ENCODE measurements at regions not wholly inside any gene's neighbourhood (a gene's known extent, or its start where the extent isn't known, plus 50 kb on each side); places are given as distances from the start of the nearest gene placed in this dataset.

GRCh38 chr15:62928242-62928999, 114.1 kb upstream of the TPM1 start:
- TF ChIP-seq ZNF274 (IDR thresholded peaks at IDR 0.05; ENCODE audit: low read depth, low read length): no peak
- H3K4me3 ChIP-seq (ENCODE audit: low read length): no peak overlapping the region

GRCh38 chr15:62929000-62929357, 113.6 kb upstream of the TPM1 start:
- H3K4me3 ChIP-seq (ENCODE audit: low read length): no peak overlapping the region

GRCh38 chr15:62931650-62932049, 110.9 kb upstream of the TPM1 start:
- TF ChIP-seq ZNF274 (IDR thresholded peaks at IDR 0.05; ENCODE audit: low read depth, low read length): no peak
- H3K4me3 ChIP-seq (ENCODE audit: low read length): no peak overlapping the region

More at GRCh38 chr15:62929000-62929357, 113.6 kb upstream of the TPM1 start:
- TF ChIP-seq ZNF274 (IDR thresholded peaks at IDR 0.05; ENCODE audit: low read depth, low read length): no peak

GRCh38 chr15:62932436-62932835, 110.1 kb upstream of the TPM1 start:
- H3K4me3 ChIP-seq (ENCODE audit: low read length): no peak overlapping the region
- TF ChIP-seq ZNF274 (IDR thresholded peaks at IDR 0.05; ENCODE audit: low read depth, low read length): no peak

GRCh38 chr15:62933386-62933785, 109.2 kb upstream of the TPM1 start:
- no peak overlapping the region for H3K4me3 ChIP-seq (ENCODE audit: low read length)
- TF ChIP-seq ZNF274 (IDR thresholded peaks at IDR 0.05; ENCODE audit: low read depth, low read length): no peak

GRCh38 chr15:62934236-62934971, 108.1 kb upstream of the TPM1 start:
- no peak overlapping the region for H3K4me3 ChIP-seq (ENCODE audit: low read length)
- no peak for TF ChIP-seq ZNF274 (IDR thresholded peaks at IDR 0.05; ENCODE audit: low read depth, low read length)

GRCh38 chr15:62935300-62936081, 107.1 kb upstream of the TPM1 start:
- no peak for TF ChIP-seq ZNF274 (IDR thresholded peaks at IDR 0.05; ENCODE audit: low read depth, low read length)
- H3K4me3 ChIP-seq (ENCODE audit: low read length): no peak overlapping the region

- H3K4me3 ChIP-seq (ENCODE audit: low read length): no peak overlapping the region
- no peak for TF ChIP-seq ZNF274 (IDR thresholded peaks at IDR 0.05; ENCODE audit: low read depth, low read length)
These were observed 103.7 kb upstream of the TPM1 start for GRCh38 chr15:62938825-62939224.

GRCh38 chr15:62940093-62940754, 102.3 kb upstream of the TPM1 start:
- TF ChIP-seq ZNF274 (IDR thresholded peaks at IDR 0.05; ENCODE audit: low read depth, low read length): no peak
- H3K4me3 ChIP-seq (ENCODE audit: low read length): no peak overlapping the region

- TF ChIP-seq ZNF274 (IDR thresholded peaks at IDR 0.05; ENCODE audit: low read depth, low read length): no peak
- no peak overlapping the region for H3K4me3 ChIP-seq (ENCODE audit: low read length)
These were observed 101.7 kb upstream of the TPM1 start for GRCh38 chr15:62940755-62941361.

- no peak overlapping the region for H3K4me3 ChIP-seq (ENCODE audit: low read length)
- no peak for TF ChIP-seq ZNF274 (IDR thresholded peaks at IDR 0.05; ENCODE audit: low read depth, low read length)
These were observed 100.8 kb upstream of the TPM1 start for GRCh38 chr15:62941699-62942098.

- TF ChIP-seq ZNF274 (IDR thresholded peaks at IDR 0.05; ENCODE audit: low read depth, low read length): no peak
These were observed 100.1 kb upstream of the TPM1 start for GRCh38 chr15:62942428-62942827.

GRCh38 chr15:62945063-62945462, 97.5 kb upstream of the TPM1 start:
- no peak for TF ChIP-seq ZNF274 (IDR thresholded peaks at IDR 0.05; ENCODE audit: low read depth, low read length)
- H3K4me3 ChIP-seq (ENCODE audit: low read length): no peak overlapping the region

More at GRCh38 chr15:62942428-62942827, 100.1 kb upstream of the TPM1 start:
- no peak overlapping the region for H3K4me3 ChIP-seq (ENCODE audit: low read length)

- TF ChIP-seq ZNF274 (IDR thresholded peaks at IDR 0.05; ENCODE audit: low read depth, low read length): no peak
- no peak overlapping the region for H3K4me3 ChIP-seq (ENCODE audit: low read length)
These were observed 96.8 kb upstream of the TPM1 start for GRCh38 chr15:62945760-62946159.
